AG04450 (cell line): ENCODE measurements at regions not wholly inside any gene's neighbourhood (a gene's known extent, or its start where the extent isn't known, plus 50 kb on each side); places are given as distances from the start of the nearest gene placed in this dataset.

Source experiments
- CTCF ChIA-PET: fragments of 300-600, 350-600 bp; formaldehyde crosslinking; extraction: SDS; loops from one replicate; lab custom pipeline; 2022; ENCODE audit warnings: antibody characterized with exemption, inconsistent platforms; lab: Charles Lee
- POLR2A ChIA-PET: fragments of 350-600 bp; formaldehyde crosslinking; extraction: SDS; loops from one replicate; lab custom pipeline; 2021; ENCODE audit warnings: antibody characterized with exemption, inconsistent platforms; lab: Yijun Ruan, JAX
- DNase-seq: peaks from one replicate; pipeline ENCODE4 v3.0.0-alpha.2; 2011; ENCODE audit warnings: low read depth, low spot score
- H3K27ac ChIP-seq: one replicate; pipeline ENCODE4 v1.5.1; 2012; ENCODE audit warnings: low read depth, low read length, control low read depth
- H3K27me3 ChIP-seq: one replicate; pipeline ENCODE4 v1.6.0; 2012; ENCODE audit warnings: low read length; ENCODE audit not compliant: control insufficient read depth, insufficient read depth
- H3K4me3 ChIP-seq: 2 replicates; pipeline ENCODE4 v1.5.1; 2011; ENCODE audit warnings: mild to moderate bottlenecking, low read depth, low read length, control low read depth
- H3K9me3 ChIP-seq: 2 replicates; pipeline ENCODE4 v1.5.1; 2012; ENCODE audit warnings: low read length; ENCODE audit not compliant: control insufficient read depth, insufficient read depth
- TF ChIP-seq, protein P1 (sequence below): IDR thresholded peaks from 2 replicates; pipeline ENCODE4 v1.5.1; 2011; ENCODE audit warnings: low read depth, low read length, control low read depth, inconsistent platforms

DNA sequence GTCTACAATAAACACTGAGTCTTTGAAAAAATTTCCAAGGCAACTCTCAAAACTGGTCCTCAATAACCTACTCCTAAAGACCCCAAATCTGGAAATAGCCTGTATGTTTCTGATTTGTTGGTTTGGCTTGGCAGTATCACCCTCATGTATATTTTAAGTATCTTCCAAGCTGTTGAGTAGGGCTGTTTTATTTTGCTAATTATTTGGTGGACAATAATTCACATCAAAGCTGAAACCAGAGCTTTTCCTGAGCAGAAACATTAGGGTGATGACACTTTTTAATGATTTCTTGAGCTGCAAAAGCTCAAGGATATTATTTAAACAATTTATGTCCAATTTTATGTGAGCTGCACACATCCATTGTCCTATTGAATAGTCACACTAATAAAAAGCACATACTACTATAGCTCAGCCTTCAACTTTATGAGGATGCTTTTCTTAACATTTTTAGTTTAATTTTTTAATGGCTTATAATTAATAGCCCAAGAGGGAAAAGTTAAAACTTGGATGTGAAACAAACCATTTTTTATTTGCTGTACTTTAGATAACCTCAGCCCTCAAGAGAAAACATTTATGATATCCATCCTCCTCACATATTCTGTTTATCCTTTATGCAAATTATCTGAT lies 393.1 kb downstream of the TAF11L14 start:
- CTCF ChIA-PET = no interaction called here
- POLR2A ChIA-PET = no interaction called here
- peaks cover 3% of the 10 kb centered on the region; the same call in 1 of the 2 replicates for H3K9me3 ChIP-seq
- H3K27ac ChIP-seq = no peak overlapping the region
- H3K27me3 ChIP-seq = no peaks in the 10 kb centered on the region
- TF ChIP-seq, protein P1, sequence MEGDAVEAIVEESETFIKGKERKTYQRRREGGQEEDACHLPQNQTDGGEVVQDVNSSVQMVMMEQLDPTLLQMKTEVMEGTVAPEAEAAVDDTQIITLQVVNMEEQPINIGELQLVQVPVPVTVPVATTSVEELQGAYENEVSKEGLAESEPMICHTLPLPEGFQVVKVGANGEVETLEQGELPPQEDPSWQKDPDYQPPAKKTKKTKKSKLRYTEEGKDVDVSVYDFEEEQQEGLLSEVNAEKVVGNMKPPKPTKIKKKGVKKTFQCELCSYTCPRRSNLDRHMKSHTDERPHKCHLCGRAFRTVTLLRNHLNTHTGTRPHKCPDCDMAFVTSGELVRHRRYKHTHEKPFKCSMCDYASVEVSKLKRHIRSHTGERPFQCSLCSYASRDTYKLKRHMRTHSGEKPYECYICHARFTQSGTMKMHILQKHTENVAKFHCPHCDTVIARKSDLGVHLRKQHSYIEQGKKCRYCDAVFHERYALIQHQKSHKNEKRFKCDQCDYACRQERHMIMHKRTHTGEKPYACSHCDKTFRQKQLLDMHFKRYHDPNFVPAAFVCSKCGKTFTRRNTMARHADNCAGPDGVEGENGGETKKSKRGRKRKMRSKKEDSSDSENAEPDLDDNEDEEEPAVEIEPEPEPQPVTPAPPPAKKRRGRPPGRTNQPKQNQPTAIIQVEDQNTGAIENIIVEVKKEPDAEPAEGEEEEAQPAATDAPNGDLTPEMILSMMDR = no peak
- H3K4me3 ChIP-seq = no peak overlapping the region
- DNase-seq = no peak

DNA sequence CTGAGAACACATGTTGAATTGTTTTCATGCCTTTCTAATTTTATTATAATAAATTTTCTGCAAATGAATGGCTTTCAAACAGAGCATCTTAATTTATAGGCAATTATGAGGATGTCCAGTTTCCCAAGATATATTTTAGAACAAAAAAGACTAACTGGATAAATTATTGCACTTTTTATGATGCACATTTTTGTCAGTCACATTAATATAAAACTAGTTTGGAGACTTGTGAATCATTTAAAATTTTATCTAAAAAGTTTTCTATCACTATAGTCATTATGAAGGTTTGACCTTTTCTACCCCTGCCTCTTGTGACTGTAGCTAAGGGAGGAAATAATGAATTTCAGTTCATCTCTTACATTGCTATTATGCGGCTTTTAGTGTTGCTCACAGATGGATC lies 393.8 kb downstream of the TAF11L14 start:
- CTCF ChIA-PET = no interaction called here
- no peak overlapping the region for H3K27ac ChIP-seq
- DNase-seq = no peak

DNA sequence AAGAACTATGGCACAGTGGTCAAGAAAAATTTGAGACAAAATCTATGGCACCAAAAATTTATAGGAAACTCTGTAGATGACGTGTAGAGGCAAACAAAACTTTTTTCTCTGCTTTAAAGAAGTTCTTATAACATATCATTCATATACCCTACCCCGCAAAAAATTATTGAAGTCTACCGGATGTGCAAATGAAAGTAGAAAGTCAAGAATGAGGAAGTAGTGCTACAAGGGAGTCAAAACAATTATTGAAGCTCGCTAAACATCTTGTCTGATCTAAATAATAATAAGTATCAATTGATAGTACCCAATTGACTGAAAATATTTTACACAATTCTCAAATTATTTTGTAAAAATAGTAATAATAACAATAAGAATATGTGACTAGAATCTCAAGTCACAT lies 398.5 kb downstream of the TAF11L14 start:
- H3K4me3 ChIP-seq = no peak overlapping the region
- ChIA-PET CTCF (no interaction called here), POLR2A (no interaction called here)
- peaks cover 4% of the 10 kb centered on the region for H3K9me3 ChIP-seq
- TF ChIP-seq, protein P1 = no peak
- no peak for DNase-seq
- no peak overlapping the region for H3K27ac ChIP-seq
- H3K27me3 ChIP-seq = no peaks in the 10 kb centered on the region

More for the DNA sequence above, 393.8 kb downstream of the TAF11L14 start:
- Histone ChIP-seq H3K4me3 (no peak overlapping the region), H3K9me3 (peaks cover 3% of the 10 kb centered on the region; the same call in 1 of the 2 replicates), H3K27me3 (no peaks in the 10 kb centered on the region)
- POLR2A ChIA-PET = no interaction called here
- TF ChIP-seq, protein P1 = no peak

DNA sequence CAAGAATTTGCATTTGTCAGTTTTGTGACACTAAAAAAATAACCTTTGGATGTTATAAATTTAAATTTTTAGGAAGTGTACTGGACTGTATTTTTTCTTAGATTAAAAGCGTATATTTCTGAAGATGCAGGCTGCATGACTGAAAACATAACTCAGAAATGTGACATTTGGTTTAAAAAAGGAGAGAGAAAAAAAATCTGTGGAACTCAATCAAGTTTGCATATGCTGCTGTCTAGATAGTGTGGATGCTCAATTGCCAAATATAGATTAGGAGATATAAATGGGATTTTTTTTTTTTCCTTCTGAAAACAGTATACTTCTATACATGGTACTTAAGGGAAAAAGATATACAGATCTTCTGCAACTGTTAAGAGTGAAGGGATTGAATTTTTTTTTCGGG lies 402.3 kb downstream of the TAF11L14 start:
- ChIA-PET POLR2A (no interaction called here), CTCF (no interaction called here)
- no peak for DNase-seq
- TF ChIP-seq, protein P1 = no peak
- Histone ChIP-seq H3K4me3 (no peak overlapping the region), H3K27ac (no peak overlapping the region), H3K27me3 (no peaks in the 10 kb centered on the region), H3K9me3 (peaks cover 4% of the 10 kb centered on the region; the same call in 1 of the 2 replicates)

DNA sequence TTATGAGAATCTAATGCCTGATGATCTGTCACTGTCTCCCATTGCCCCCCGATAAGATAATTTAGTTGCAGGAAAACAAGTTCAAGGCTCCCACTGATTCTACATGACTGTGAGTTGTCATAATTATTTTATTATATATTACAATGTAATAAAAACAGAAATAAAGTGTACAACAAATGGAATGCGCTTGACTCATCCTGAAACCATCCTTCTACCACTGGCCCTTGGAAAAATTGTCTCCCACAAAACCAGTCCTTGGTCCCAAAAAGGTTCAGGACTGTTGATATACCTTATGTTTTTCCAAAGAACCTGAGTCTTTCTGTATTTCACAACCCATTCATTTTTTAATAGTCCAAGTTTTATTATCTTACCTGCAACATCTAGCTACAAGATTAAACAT lies 403.5 kb downstream of the TAF11L14 start:
- ChIA-PET CTCF (no interaction called here), POLR2A (no interaction called here)
- Histone ChIP-seq H3K4me3 (no peak overlapping the region), H3K9me3 (peaks cover 4% of the 10 kb centered on the region; the same call in 1 of the 2 replicates), H3K27me3 (no peaks in the 10 kb centered on the region), H3K27ac (no peak overlapping the region)
- no peak for DNase-seq
- TF ChIP-seq, protein P1 = no peak
